ENCODE measurements at regions not wholly inside any gene's neighbourhood (a gene's known extent, or its start where the extent isn't known, plus 50 kb on each side); places are given as distances from the start of the nearest gene placed in this dataset.

DNA sequence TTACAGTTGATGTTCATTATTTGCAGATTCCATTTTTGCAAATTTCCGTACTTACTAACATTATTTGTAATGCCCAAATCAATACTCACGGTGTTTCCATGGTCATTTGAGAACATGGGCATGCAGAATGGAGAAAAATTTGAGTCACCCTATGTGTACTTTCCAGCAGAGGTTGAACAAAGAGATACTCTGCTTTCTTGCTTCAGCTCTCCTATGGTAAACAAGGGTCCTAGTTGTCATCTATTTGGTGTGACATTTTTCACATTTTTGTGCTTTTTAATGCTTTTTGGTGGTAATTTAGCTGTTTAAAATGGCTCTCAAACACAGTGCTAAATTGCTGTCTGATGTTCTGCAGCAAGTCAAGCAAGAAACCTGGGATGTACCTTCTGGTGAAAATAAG lies 444.4 kb upstream of the CELF4 start:
- TF ChIP-seq, protein P1, sequence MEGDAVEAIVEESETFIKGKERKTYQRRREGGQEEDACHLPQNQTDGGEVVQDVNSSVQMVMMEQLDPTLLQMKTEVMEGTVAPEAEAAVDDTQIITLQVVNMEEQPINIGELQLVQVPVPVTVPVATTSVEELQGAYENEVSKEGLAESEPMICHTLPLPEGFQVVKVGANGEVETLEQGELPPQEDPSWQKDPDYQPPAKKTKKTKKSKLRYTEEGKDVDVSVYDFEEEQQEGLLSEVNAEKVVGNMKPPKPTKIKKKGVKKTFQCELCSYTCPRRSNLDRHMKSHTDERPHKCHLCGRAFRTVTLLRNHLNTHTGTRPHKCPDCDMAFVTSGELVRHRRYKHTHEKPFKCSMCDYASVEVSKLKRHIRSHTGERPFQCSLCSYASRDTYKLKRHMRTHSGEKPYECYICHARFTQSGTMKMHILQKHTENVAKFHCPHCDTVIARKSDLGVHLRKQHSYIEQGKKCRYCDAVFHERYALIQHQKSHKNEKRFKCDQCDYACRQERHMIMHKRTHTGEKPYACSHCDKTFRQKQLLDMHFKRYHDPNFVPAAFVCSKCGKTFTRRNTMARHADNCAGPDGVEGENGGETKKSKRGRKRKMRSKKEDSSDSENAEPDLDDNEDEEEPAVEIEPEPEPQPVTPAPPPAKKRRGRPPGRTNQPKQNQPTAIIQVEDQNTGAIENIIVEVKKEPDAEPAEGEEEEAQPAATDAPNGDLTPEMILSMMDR (IDR thresholded peaks at IDR 0.05; ENCODE audit: low read depth, low read length, poor library complexity, severe bottlenecking): no peak
- TF ChIP-seq EZH2phosphoT487 (IDR thresholded peaks at IDR 0.05; ENCODE audit: borderline replicate concordance, low read length): no peak

Data from DOHH2 (cell line).